Smooth muscle cell (in vitro differentiated cells): ENCODE measurements at regions not wholly inside any gene's neighbourhood (a gene's known extent, or its start where the extent isn't known, plus 50 kb on each side); places are given as distances from the start of the nearest gene placed in this dataset.

Experiments
- DNase-seq: peaks from one replicate; lab custom pipeline; 2025; ENCODE audit not compliant: unreplicated experiment; lab: John Stamatoyannopoulos, UW
- H2AFZ ChIP-seq: fragments of 200-600 bp; sonication (generic); 2 replicates; pipeline ENCODE4 v1.6.0; 2016; ENCODE audit warnings: antibody characterized with exemption, low read depth, mild to moderate bottlenecking
- H3F3A ChIP-seq: fragments of 200-600 bp; sonication (generic); 2 replicates; pipeline ENCODE4 v1.6.0; 2017; ENCODE audit warnings: antibody characterized with exemption, low read depth
- H3K27ac ChIP-seq: fragments of 200-600 bp; sonication (generic); 2 replicates; pipeline ENCODE4 v1.5.1; 2016; ENCODE audit warnings: low read depth, mild to moderate bottlenecking
- H3K27me3 ChIP-seq: fragments of 200-600 bp; sonication (generic); 2 replicates; pipeline ENCODE4 v1.6.1; 2016; ENCODE audit warnings: low read depth, mild to moderate bottlenecking
- H3K36me3 ChIP-seq: fragments of 200-600 bp; sonication (generic); 2 replicates; pipeline ENCODE4 v1.5.1; 2016; ENCODE audit warnings: low read depth
- H3K4me1 ChIP-seq: fragments of 200-600 bp; sonication (generic); 2 replicates; pipeline ENCODE4 v1.5.1; 2016; ENCODE audit warnings: low read depth
- H3K4me2 ChIP-seq: fragments of 200-600 bp; sonication (generic); 2 replicates; pipeline ENCODE4 v1.6.0; 2016; ENCODE audit warnings: mild to moderate bottlenecking
- H3K4me3 ChIP-seq: fragments of 200-600 bp; sonication (generic); 2 replicates; pipeline ENCODE4 v1.5.1; 2016; ENCODE audit warnings: mild to moderate bottlenecking
- H3K79me2 ChIP-seq: fragments of 200-600 bp; sonication (generic); 2 replicates; pipeline ENCODE4 v1.6.0; 2016; ENCODE audit warnings: low read depth, mild to moderate bottlenecking
- H3K9ac ChIP-seq: fragments of 200-600 bp; sonication (generic); 2 replicates; pipeline ENCODE4 v1.6.0; 2016; ENCODE audit warnings: low read depth
- H3K9me3 ChIP-seq: fragments of 200-600 bp; sonication (generic); replicated peaks from 2 replicates; pipeline ENCODE4 v1.5.1; 2016; ENCODE audit warnings: low read depth
- H4K20me1 ChIP-seq: fragments of 200-600 bp; sonication (generic); 2 replicates; pipeline ENCODE4 v1.6.0; 2016; ENCODE audit warnings: low read depth
- CTCF ChIP-seq: fragments of 200-600 bp; sonication (generic); IDR thresholded peaks from 2 replicates; pipeline ENCODE4 v1.5.1; 2017; ENCODE audit warnings: borderline replicate concordance, mild to moderate bottlenecking, antibody characterized with exemption; ENCODE audit not compliant: insufficient read depth, poor library complexity, severe bottlenecking
- WGBS: methylation state at CpG from one replicate; pipeline ENCODE4 v1.1.7; 2016; ENCODE audit warnings: low lambda C conversion rate; 5-methylcytosine and 5-hydroxymethylcytosine counted together

GRCh38 chr16:65663774-65664173, 541.9 kb upstream of the CDH11 start:
- no peak overlapping the region for H3K4me2 ChIP-seq
- no peak overlapping the region for H3K9ac ChIP-seq
- DNase-seq = no peak
- H3K9me3 ChIP-seq = no peaks in the 10 kb centered on the region
- peaks cover 5% of the 10 kb centered on the region for H3K4me1 ChIP-seq
- H3K79me2 ChIP-seq = no peaks in the 10 kb centered on the region
- H3F3A ChIP-seq = no peaks in the 10 kb centered on the region
- WGBS = 69% methylated on average over 3 of the region's 3 CpGs
- H4K20me1 ChIP-seq = no peaks in the 10 kb centered on the region
- no peak for TF ChIP-seq CTCF
- H3K27ac ChIP-seq = no peak overlapping the region
- no peaks in the 10 kb centered on the region for H3K36me3 ChIP-seq
- H2AFZ ChIP-seq = no peak overlapping the region
- H3K27me3 ChIP-seq = no peaks in the 10 kb centered on the region
- no peak overlapping the region for H3K4me3 ChIP-seq

- whole genome bisulfite sequencing = 84% methylated on average over 4 of the region's 4 CpGs
- TF ChIP-seq CTCF = no peak
- no peak for DNase-seq
- Histone ChIP-seq H3K79me2 (no peaks in the 10 kb centered on the region), H3K4me2 (no peak overlapping the region), H3K27ac (no peak overlapping the region), H3K4me1 (peaks cover 5% of the 10 kb centered on the region), H3F3A (peaks cover 9% of the 10 kb centered on the region), H3K27me3 (no peaks in the 10 kb centered on the region), H4K20me1 (no peaks in the 10 kb centered on the region), H2AFZ (no peak overlapping the region), H3K9ac (no peak overlapping the region), H3K36me3 (no peaks in the 10 kb centered on the region), H3K4me3 (no peak overlapping the region), H3K9me3 (no peaks in the 10 kb centered on the region)
Measured at GRCh38 chr16:65662256-65662655, 540.4 kb upstream of the CDH11 start.

- Histone ChIP-seq H4K20me1 (no peaks in the 10 kb centered on the region), H3K79me2 (no peaks in the 10 kb centered on the region), H3K27ac (no peak overlapping the region), H3K27me3 (no peaks in the 10 kb centered on the region), H2AFZ (no peak overlapping the region), H3K4me3 (no peak overlapping the region), H3K4me1 (peaks cover under 1% of the 10 kb centered on the region), H3F3A (peaks cover 12% of the 10 kb centered on the region), H3K9me3 (no peaks in the 10 kb centered on the region), H3K4me2 (no peak overlapping the region), H3K36me3 (no peaks in the 10 kb centered on the region), H3K9ac (no peak overlapping the region)
- DNase-seq = no peak
- WGBS = 82% methylated on average over 5 of the region's 5 CpGs
- TF ChIP-seq CTCF = no peak
Measured at GRCh38 chr16:65661558-65661957, 539.7 kb upstream of the CDH11 start.

GRCh38 chr16:65660390-65660789, 538.5 kb upstream of the CDH11 start:
- no peak for TF ChIP-seq CTCF
- Histone ChIP-seq H3K4me1 (peaks cover 5% of the 10 kb centered on the region), H3F3A (peaks cover 12% of the 10 kb centered on the region)

More at GRCh38 chr16:65660390-65660789, 538.5 kb upstream of the CDH11 start:
- Histone ChIP-seq H3K4me3 (no peak overlapping the region), H2AFZ (no peak overlapping the region), H4K20me1 (no peaks in the 10 kb centered on the region), H3K36me3 (no peaks in the 10 kb centered on the region), H3K27ac (no peak overlapping the region), H3K79me2 (no peaks in the 10 kb centered on the region), H3K27me3 (no peaks in the 10 kb centered on the region), H3K4me2 (no peak overlapping the region), H3K9me3 (no peaks in the 10 kb centered on the region), H3K9ac (no peak overlapping the region)
- 87% methylated on average over 5 of the region's 5 CpGs for WGBS
- no peak for DNase-seq
